ENCODE measurements at regions not wholly inside any gene's neighbourhood (a gene's known extent, or its start where the extent isn't known, plus 50 kb on each side); places are given as distances from the start of the nearest gene placed in this dataset.

GRCh38 chr1:96581772-96582171, 139.8 kb upstream of the PTBP2 start:
- BruUV-seq (replicated peaks): no TSS peak
- Histone ChIP-seq H2AFZ (ENCODE audit: low read depth, low read length) (no peak overlapping the region), H3K4me3 (no peak overlapping the region), H3K4me1 (replicated peaks in 1 of 2; ENCODE audit: control insufficient read depth in 2 of 2, insufficient read depth in 2 of 2, low read length in 2 of 2) (no peaks in the 10 kb centered on the region), H3K36me3 (ENCODE audit: control insufficient read depth, insufficient read depth, low read length) (no peaks in the 10 kb centered on the region), H3K27ac (ENCODE audit: extremely low read depth, low read depth, low read length) (no peak overlapping the region), H3K79me2 (ENCODE audit: control insufficient read depth, insufficient read depth, low read length) (no peaks in the 10 kb centered on the region), H3K9ac (ENCODE audit: insufficient read depth in 1 of 2, low read depth in 2 of 2, low read length in 2 of 2) (no peak overlapping the region), H3K27me3 (ENCODE audit: control insufficient read depth in 2 of 2, insufficient read depth in 2 of 2, low read length in 2 of 2) (no peaks in the 10 kb centered on the region), H3K9me1 (ENCODE audit: control insufficient read depth, insufficient read depth, low read length) (no peaks in the 10 kb centered on the region), H3K9me3 (replicated peaks; ENCODE audit: control insufficient read depth, insufficient read depth, low read depth, low read length) (no peaks in the 10 kb centered on the region), H4K20me1 (replicated peaks; ENCODE audit: control insufficient read depth, insufficient read depth, low read length) (no peaks in the 10 kb centered on the region), H3K4me2 (ENCODE audit: insufficient read depth, low read length) (no peak overlapping the region)
- ChIA-PET CTCF (ENCODE audit: low intra/inter-chr PET ratio) (no interaction called here), POLR2A (no interaction called here)
- intact Hi-C loops (cut with micrococcal nuclease): no loop called here
- no peak for FAIRE-seq
- no peak for ATAC-seq
- DNase-seq (ENCODE audit: extremely low read depth in 1 of 4, low spot score in 3 of 4): no peak
- no peak for TF ChIP-seq ZBED1 (IDR thresholded peaks at IDR 0.05)
- no peak for TF ChIP-seq HMG20B (CRISPR knock-in tag; IDR thresholded peaks at IDR 0.05)
- WGBS (ENCODE audit: insufficient coverage, low coverage, missing lambda C conversion rate): 1% methylated on average over 7 of the region's 7 CpGs
- in situ Hi-C loops (cut with MboI): no loop called here

DNA sequence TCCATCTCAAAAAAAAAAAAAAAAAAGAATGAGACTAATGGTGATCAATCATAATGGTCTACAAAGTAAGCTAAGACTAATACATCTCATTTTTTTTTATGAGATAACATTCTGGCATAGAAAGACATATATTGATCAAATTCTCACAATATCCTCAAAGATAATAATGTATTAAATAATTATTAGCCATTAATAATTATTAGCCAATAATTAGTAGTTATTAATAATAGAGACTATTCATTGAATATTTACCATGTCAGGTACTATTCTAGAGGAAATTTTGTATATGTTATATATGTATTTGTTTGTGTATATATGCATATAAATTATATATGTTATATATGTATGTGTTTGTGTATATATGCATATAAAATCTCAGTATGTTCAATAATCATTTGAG, 137.7 kb upstream of the PTBP2 start:
- no TSS peak for BruUV-seq (replicated peaks)

More for the DNA sequence above, 137.7 kb upstream of the PTBP2 start:
- no peak for ATAC-seq
- Histone ChIP-seq H3K9me3 (replicated peaks; ENCODE audit: control insufficient read depth, insufficient read depth, low read depth, low read length) (no peaks in the 10 kb centered on the region), H3K4me3 (no peak overlapping the region), H3K9me1 (ENCODE audit: control insufficient read depth, insufficient read depth, low read length) (no peaks in the 10 kb centered on the region), H3K36me3 (ENCODE audit: control insufficient read depth, insufficient read depth, low read length) (no peaks in the 10 kb centered on the region), H3K9ac (ENCODE audit: insufficient read depth in 1 of 2, low read depth in 2 of 2, low read length in 2 of 2) (no peak overlapping the region), H4K20me1 (replicated peaks; ENCODE audit: control insufficient read depth, insufficient read depth, low read length) (no peaks in the 10 kb centered on the region), H3K27ac (ENCODE audit: extremely low read depth, low read depth, low read length) (no peak overlapping the region), H3K4me1 (replicated peaks in 1 of 2; ENCODE audit: control insufficient read depth in 2 of 2, insufficient read depth in 2 of 2, low read length in 2 of 2) (no peaks in the 10 kb centered on the region), H3K79me2 (ENCODE audit: control insufficient read depth, insufficient read depth, low read length) (no peaks in the 10 kb centered on the region), H3K4me2 (ENCODE audit: insufficient read depth, low read length) (no peak overlapping the region), H2AFZ (ENCODE audit: low read depth, low read length) (no peak overlapping the region), H3K27me3 (ENCODE audit: control insufficient read depth in 2 of 2, insufficient read depth in 2 of 2, low read length in 2 of 2) (no peaks in the 10 kb centered on the region)
- FAIRE-seq: no peak
- CTCF ChIA-PET (ENCODE audit: low intra/inter-chr PET ratio): no interaction called here
- POLR2A ChIA-PET: no interaction called here
- intact Hi-C loops (cut with micrococcal nuclease): no loop called here
- TF ChIP-seq ID3 (CRISPR knock-in tag; IDR thresholded peaks at IDR 0.05) (no peak), ID3 (tag; IDR thresholded peaks at IDR 0.05) (no peak), DACH1 (IDR thresholded peaks at IDR 0.05; ENCODE audit: partially characterized antibody) (peak; percentile 94)
- in situ Hi-C loops (cut with MboI): no loop called here
- no peak for DNase-seq (ENCODE audit: extremely low read depth in 1 of 4, low spot score in 3 of 4)
